Ishikawa (cell line): ENCODE measurements at regions not wholly inside any gene's neighbourhood (a gene's known extent, or its start where the extent isn't known, plus 50 kb on each side); places are given as distances from the start of the nearest gene placed in this dataset.

ENCODE experiments used
- EGR1 ChIP-seq: IDR thresholded peaks from 2 replicates; pipeline ENCODE4 v1.6.1; 2012
- EP300 ChIP-seq: IDR thresholded peaks from 2 replicates; pipeline ENCODE4 v1.6.1; 2012; ENCODE audit warnings: borderline replicate concordance
- REST ChIP-seq: IDR thresholded peaks from 2 replicates; pipeline ENCODE4 v1.6.1; 2012; ENCODE audit warnings: low read depth, mild to moderate bottlenecking
- YY1 ChIP-seq: IDR thresholded peaks from 2 replicates; pipeline ENCODE4 v1.6.1; 2012; ENCODE audit warnings: low read depth
- TF ChIP-seq, protein P1 (sequence below): IDR thresholded peaks from 2 replicates; pipeline ENCODE4 v1.6.1; 2012

- TF ChIP-seq YY1 (no peak), EP300 (no peak), REST (no peak), EGR1 (no peak)
- TF ChIP-seq, protein P1, sequence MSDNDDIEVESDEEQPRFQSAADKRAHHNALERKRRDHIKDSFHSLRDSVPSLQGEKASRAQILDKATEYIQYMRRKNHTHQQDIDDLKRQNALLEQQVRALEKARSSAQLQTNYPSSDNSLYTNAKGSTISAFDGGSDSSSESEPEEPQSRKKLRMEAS, result no peak
Observed at GRCh38 chr4:180619440-180619839, 1623.8 kb upstream of the TENM3 start.
